GM04503 (cell line): ENCODE measurements at regions not wholly inside any gene's neighbourhood (a gene's known extent, or its start where the extent isn't known, plus 50 kb on each side); places are given as distances from the start of the nearest gene placed in this dataset.

Source experiments
- DNase-seq: peaks from one replicate; pipeline ENCODE4 v3.0.0-alpha.2; 2012; ENCODE audit warnings: low read depth

- no peak for DNase-seq
Measured at GRCh38 chr2:147468349-147468748, 376.5 kb upstream of the ACVR2A start.

- no peak for DNase-seq
Measured at GRCh38 chr2:147467441-147467840, 377.4 kb upstream of the ACVR2A start.

- no peak for DNase-seq
Measured at GRCh38 chr2:147464737-147465357, 380.0 kb upstream of the ACVR2A start.

GRCh38 chr2:147463881-147464520 lies 380.8 kb upstream of the ACVR2A start:
- DNase-seq: no peak

GRCh38 chr2:147460155-147460554 lies 384.7 kb upstream of the ACVR2A start:
- no peak for DNase-seq

GRCh38 chr2:147456779-147457178 lies 388.1 kb upstream of the ACVR2A start:
- DNase-seq: no peak

GRCh38 chr2:147451902-147452515 lies 392.8 kb upstream of the ACVR2A start:
- DNase-seq: no peak

GRCh38 chr2:147450661-147451510 lies 393.9 kb upstream of the ACVR2A start:
- no peak for DNase-seq

GRCh38 chr2:147449323-147449991 lies 395.4 kb upstream of the ACVR2A start:
- DNase-seq: no peak

GRCh38 chr2:147442816-147443215 lies 402.0 kb upstream of the ACVR2A start:
- no peak for DNase-seq

- no peak for DNase-seq
Measured at GRCh38 chr2:147441182-147441581, 403.6 kb upstream of the ACVR2A start.

- DNase-seq: no peak
Measured at GRCh38 chr2:147440734-147441133, 404.1 kb upstream of the ACVR2A start.

- DNase-seq: no peak
Measured at GRCh38 chr2:147439986-147440385, 404.8 kb upstream of the ACVR2A start.

- DNase-seq: no peak
Measured at GRCh38 chr2:147438882-147439281, 405.9 kb upstream of the ACVR2A start.

- DNase-seq: no peak
Measured at GRCh38 chr2:147433822-147434221, 411.0 kb upstream of the ACVR2A start.

- no peak for DNase-seq
Measured at GRCh38 chr2:147430408-147430807, 414.4 kb upstream of the ACVR2A start.

GRCh38 chr2:147428120-147428747 lies 416.6 kb upstream of the ACVR2A start:
- DNase-seq: no peak

- no peak for DNase-seq
Measured at GRCh38 chr2:147425437-147426029, 419.3 kb upstream of the ACVR2A start.

- no peak for DNase-seq
Measured at GRCh38 chr2:147424766-147425165, 420.1 kb upstream of the ACVR2A start.

- DNase-seq: no peak
Measured at GRCh38 chr2:147420947-147421675, 423.7 kb upstream of the ACVR2A start.

GRCh38 chr2:147420517-147420916 lies 424.3 kb upstream of the ACVR2A start:
- DNase-seq: no peak
